HG03565 (cell line): ENCODE measurements at regions not wholly inside any gene's neighbourhood (a gene's known extent, or its start where the extent isn't known, plus 50 kb on each side); places are given as distances from the start of the nearest gene placed in this dataset.
"Not testable (repeated sequence)": the region's sequence is repeated elsewhere in the genome, so short reads cannot be mapped to it uniquely, and the experiment has no call there.

Experiments used
- ATAC-seq: cut with Tn5 transposase; IDR thresholded peaks from one replicate; pipeline ENCODE4 v1.9.1; 2021; ENCODE audit warnings: mild to moderate bottlenecking, moderate library complexity; ENCODE audit not compliant: unreplicated experiment

DNA sequence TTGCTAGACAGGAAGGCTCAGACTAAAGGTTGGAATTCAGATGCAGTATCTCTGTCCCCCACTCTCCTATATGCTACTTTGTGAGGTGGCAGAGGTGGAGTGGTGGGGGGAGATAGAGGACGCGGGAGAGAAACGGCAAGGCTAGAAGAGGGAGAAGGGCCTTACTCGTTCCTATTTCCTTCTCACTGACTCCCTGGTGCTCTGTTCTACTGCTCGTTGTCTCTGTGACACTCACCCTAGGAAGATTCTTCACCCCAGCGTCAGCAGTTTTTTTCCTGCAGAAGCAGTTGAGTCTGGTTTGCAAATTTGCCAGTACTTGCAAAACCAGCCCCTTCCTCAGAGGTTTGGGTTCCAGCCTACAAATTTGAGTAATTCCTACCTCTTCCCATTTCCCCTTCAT lies 801.1 kb upstream of the SLC35B3 start:
- no peak for ATAC-seq

- ATAC-seq, result no peak
These were observed 798.3 kb upstream of the SLC35B3 start for GRCh38 chr6:9233686-9234085.

GRCh38 chr6:9233226-9233625 lies 797.9 kb upstream of the SLC35B3 start:
- no peak for ATAC-seq

DNA sequence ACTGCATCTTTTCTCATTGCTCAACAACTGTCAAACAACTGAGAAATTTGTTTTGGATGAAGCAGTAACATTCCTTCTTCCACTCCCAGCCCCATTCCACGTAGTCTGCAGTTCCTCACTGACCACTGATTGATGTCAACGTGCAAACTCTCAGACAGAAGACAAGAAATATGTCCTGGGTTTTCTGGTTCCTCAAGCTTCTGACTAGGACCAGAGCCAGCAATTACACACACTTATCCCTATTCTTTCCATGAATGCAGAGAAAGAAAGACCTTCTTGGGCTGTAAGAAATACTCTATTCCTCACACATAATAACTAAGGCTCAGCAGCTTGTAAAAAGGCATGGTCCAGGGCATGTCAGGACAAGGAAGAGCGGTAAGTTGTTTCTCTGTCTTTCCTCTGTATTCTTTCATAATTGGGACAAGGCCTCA lies 790.1 kb upstream of the SLC35B3 start:
- ATAC-seq, result no peak

DNA sequence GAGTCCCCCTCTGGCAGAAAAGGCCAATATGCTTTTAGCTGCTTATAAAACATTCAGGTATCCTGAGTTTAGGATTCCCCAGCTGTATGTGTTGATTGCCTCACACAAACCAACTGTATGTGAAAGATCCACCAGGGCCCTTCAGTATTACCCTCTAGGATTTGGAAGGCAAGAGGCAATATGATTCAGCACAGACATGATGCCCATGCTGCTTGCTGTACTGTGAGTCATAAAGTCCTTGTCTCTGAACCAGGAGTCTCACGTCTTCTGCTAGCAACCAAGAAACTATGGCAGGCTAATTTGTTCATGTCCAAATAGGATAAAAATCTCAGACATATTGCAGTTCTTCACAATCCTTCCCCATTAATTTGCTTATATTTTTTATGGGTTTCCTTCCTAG lies 789.2 kb upstream of the SLC35B3 start:
- ATAC-seq, result no peak

GRCh38 chr6:9213717-9214116 lies 778.4 kb upstream of the SLC35B3 start:
- not testable (repeated sequence) for ATAC-seq

DNA sequence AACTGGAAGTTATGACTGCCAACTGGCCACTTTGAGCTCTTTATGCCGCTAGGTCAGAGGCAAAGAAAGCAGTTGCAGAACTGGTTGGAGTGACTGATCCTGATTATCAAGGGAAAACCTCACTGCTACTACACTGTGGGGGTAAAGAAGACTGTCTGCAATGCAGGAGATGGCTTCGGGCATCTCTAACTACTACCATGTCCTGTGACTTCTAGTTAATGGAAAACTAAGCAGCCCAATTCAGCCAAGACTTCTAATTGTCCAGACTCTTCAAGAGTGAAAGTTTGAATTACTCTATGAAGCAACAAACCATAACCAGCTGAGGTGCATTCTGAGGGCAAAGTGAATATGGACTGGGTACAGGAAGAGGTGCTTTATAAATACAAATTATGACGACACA lies 773.6 kb upstream of the SLC35B3 start:
- ATAC-seq, result no peak

GRCh38 chr6:9205645-9206044 lies 770.3 kb upstream of the SLC35B3 start:
- ATAC-seq, result no peak

DNA sequence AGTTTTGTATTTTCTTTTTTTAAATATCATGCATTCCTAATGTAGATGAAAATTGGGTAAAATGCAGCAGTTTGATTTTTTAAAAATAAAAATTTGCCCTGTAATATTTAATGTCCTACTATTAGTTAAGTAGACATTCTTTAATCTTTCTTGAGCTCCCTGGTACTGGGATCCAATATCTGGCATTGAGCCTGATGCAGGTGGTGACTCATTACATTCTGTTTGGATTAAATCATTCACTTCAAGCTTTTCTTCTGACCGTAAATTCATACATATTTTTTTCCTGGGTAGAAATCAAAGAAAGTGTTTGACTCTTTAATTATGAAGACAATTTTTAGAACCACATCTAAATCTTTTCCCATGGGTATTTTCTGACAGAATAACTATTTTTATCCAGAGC lies 768.8 kb upstream of the SLC35B3 start:
- ATAC-seq, result no peak

DNA sequence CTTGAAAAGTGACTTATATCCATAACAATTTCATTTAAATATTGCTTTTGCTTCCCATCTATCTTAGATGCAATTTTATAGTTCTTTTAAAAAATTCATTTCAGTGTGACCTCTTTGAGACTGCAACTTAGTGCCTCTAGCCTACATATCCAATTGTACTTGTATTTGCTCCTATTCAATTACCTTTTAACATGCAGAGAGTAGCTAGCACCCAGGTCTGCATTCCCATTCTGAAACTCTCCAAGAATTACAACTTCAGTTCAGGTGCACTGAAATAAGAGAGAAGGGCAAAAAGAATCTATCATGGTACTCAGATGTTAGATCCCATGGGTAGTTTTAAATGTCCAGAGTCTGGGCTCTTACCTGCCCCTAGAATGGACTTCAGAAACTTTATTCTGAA lies 765.4 kb upstream of the SLC35B3 start:
- ATAC-seq, result no peak

DNA sequence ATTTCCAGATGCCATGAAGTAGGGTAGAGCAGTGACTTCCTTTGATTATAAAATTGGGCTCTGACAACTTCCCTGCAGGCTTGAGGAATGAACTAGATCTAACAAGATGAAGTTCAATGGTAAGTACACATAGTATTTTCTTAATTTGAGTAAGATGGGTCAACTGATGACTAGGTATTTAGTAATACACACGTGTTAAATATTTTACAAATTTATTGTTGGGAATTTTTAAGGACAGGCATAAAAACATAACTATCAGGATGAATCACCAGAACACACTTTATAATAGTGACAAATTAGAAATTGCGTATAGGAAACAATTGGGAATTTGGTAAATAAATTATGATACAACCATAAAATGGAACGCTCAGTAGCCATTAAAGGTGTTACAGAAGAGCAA lies 762.4 kb upstream of the SLC35B3 start:
- ATAC-seq, result no peak

GRCh38 chr6:9195322-9195721 lies 760.0 kb upstream of the SLC35B3 start:
- ATAC-seq, result no peak

GRCh38 chr6:9192405-9192909 lies 757.1 kb upstream of the SLC35B3 start:
- ATAC-seq, result no peak

- no peak for ATAC-seq
These were observed 750.8 kb upstream of the SLC35B3 start for GRCh38 chr6:9186148-9186547.

- no peak for ATAC-seq
These were observed 742.7 kb upstream of the SLC35B3 start for GRCh38 chr6:9178071-9178470.

- no peak for ATAC-seq
These were observed 737.9 kb upstream of the SLC35B3 start for GRCh38 chr6:9173229-9173628.

DNA sequence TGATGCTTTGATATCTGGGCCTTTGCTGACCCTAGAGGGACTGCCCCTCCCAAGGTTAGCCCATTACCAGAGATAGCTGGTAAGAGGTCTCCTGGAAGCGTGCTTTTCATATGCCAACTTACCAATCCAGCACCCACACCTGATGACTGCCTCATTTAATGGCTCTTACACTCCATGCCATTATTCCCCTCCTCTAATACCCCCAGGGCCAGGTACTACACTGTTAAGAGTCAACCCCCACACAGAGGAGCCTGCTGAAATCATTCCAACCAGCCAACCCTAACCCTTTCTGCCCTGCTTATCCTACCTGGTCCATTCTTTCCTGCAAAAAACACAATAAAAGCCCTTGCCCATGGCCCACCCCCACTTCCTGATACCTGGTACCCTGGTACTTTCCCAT lies 736.8 kb upstream of the SLC35B3 start:
- no peak for ATAC-seq

DNA sequence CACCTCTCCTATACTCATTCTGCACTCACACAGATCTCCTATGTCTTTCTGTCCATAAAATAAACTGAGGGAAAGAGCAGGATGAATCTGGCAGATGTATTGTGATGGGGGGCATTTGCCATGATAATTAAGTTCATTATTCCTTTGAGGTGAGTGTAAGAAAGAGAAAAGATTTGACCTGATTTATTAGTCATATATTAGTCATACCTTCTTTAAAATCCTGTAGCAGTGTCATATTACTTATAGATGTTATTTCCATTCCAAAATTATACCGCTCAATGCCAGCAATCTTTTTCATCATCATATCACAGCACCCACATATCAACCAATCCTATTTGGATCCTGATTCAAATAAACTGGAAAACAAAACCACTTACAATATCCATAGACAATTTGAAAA lies 733.3 kb upstream of the SLC35B3 start:
- ATAC-seq, result no peak

- ATAC-seq, result no peak
These were observed 726.4 kb upstream of the SLC35B3 start for GRCh38 chr6:9161731-9162130.

- no peak for ATAC-seq
These were observed 723.7 kb upstream of the SLC35B3 start for GRCh38 chr6:9159051-9159450.

- no peak for ATAC-seq
These were observed 720.5 kb upstream of the SLC35B3 start for GRCh38 chr6:9155836-9156235.

DNA sequence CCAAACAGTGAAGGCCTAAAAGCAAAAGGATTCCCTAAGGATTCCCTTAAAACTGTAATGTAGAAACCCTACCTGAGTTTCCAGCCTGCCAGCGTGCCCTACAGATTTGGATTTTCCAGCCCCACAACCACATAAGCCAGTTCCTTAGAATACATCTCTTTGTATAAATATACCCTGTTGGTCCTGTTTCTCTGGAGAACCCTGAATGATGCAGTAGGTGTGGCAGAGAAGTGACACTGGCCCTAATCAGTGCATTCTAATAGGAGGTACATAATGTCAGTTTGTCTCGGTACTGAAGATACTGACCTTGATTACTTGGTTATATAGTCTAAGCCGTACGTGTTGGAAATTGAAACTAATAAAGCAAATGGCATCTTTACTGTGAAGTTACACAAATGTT lies 707.8 kb upstream of the SLC35B3 start:
- ATAC-seq, result no peak

DNA sequence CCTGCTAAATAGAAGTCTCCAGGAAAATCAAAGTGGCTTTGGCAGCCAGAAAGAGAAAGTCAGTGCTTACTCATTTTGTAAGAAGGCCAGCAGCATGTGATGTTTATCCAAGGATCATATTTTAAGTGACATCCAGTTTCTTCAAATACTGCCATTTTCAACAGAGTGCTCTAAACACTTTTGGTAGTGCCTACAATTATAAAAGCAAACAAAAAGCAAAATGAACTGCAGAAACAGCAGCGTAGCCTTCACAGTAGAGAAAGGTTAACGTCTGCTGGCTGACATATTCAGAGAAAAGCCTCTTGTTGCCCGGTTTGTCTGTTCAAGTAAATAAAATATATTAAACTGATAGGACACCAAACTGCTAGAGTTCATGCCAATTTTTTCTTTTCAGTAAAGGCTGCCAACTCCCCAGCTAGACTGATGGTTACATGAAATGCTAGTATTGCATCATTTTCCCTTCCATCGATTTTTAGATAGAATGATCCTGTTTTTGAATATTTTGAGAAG lies 705.7 kb upstream of the SLC35B3 start:
- ATAC-seq, result no peak
